NCI-H1105 treated with DMSO at 0.1 percent for 48 hours (cell line): ENCODE measurements at regions not wholly inside any gene's neighbourhood (a gene's known extent, or its start where the extent isn't known, plus 50 kb on each side); places are given as distances from the start of the nearest gene placed in this dataset.

Experiments used
- DNase-seq: peaks from one replicate; lab custom pipeline; 2025; lab: John Stamatoyannopoulos, UW

- no peak for DNase-seq
Measured at GRCh38 chr16:79297805-79298204, 302.7 kb downstream of the MAF start.

- no peak for DNase-seq
Measured at GRCh38 chr16:79297296-79297695, 303.2 kb downstream of the MAF start.

GRCh38 chr16:79296491-79296890 lies 304.0 kb downstream of the MAF start:
- DNase-seq: no peak

GRCh38 chr16:79295746-79296145 lies 304.8 kb downstream of the MAF start:
- DNase-seq: no peak

GRCh38 chr16:79295162-79295561 lies 305.4 kb downstream of the MAF start:
- no peak for DNase-seq

GRCh38 chr16:79294568-79294967 lies 306.0 kb downstream of the MAF start:
- no peak for DNase-seq

- DNase-seq: no peak
Measured at GRCh38 chr16:79293836-79294460, 306.6 kb downstream of the MAF start.

GRCh38 chr16:79288066-79288465 lies 312.5 kb downstream of the MAF start:
- DNase-seq: no peak

- no peak for DNase-seq
Measured at GRCh38 chr16:79287424-79287917, 313.1 kb downstream of the MAF start.

GRCh38 chr16:79286646-79287423 lies 313.7 kb downstream of the MAF start:
- DNase-seq: peak; percentile 92

- DNase-seq: no peak
Measured at GRCh38 chr16:79284766-79285165, 315.8 kb downstream of the MAF start.

- DNase-seq: no peak
Measured at GRCh38 chr16:79283578-79283977, 317.0 kb downstream of the MAF start.

GRCh38 chr16:79282806-79283205 lies 317.7 kb downstream of the MAF start:
- DNase-seq: no peak

GRCh38 chr16:79278506-79278905 lies 322.0 kb downstream of the MAF start:
- no peak for DNase-seq

GRCh38 chr16:79276501-79276900 lies 324.0 kb downstream of the MAF start:
- DNase-seq: no peak

GRCh38 chr16:79274264-79274663 lies 326.3 kb downstream of the MAF start:
- no peak for DNase-seq

- no peak for DNase-seq
Measured at GRCh38 chr16:79272141-79272577, 328.4 kb downstream of the MAF start.

- no peak for DNase-seq
Measured at GRCh38 chr16:79271583-79271982, 329.0 kb downstream of the MAF start.

- DNase-seq: no peak
Measured at GRCh38 chr16:79270011-79270410, 330.5 kb downstream of the MAF start.

- DNase-seq: no peak
Measured at GRCh38 chr16:79269211-79269863, 331.2 kb downstream of the MAF start.

- DNase-seq: no peak
Measured at GRCh38 chr16:79267781-79268180, 332.8 kb downstream of the MAF start.

GRCh38 chr16:79267146-79267545 lies 333.4 kb downstream of the MAF start:
- no peak for DNase-seq

- DNase-seq: no peak
Measured at GRCh38 chr16:79265701-79266100, 334.8 kb downstream of the MAF start.
